ENCODE measurements at regions not wholly inside any gene's neighbourhood (a gene's known extent, or its start where the extent isn't known, plus 50 kb on each side); places are given as distances from the start of the nearest gene placed in this dataset.
"Not testable (repeated sequence)": the region's sequence is repeated elsewhere in the genome, so short reads cannot be mapped to it uniquely, and the experiment has no call there.

GRCh38 chr2:23055251-23055650 lies 329.7 kb upstream of the KLHL29 start:
- no peaks in the 10 kb centered on the region for H3K27me3 ChIP-seq (ENCODE audit: control insufficient read depth, insufficient read depth, low read length)
- no peak for DNase-seq (ENCODE audit: low read depth)
- no peak overlapping the region for H3K4me3 ChIP-seq (ENCODE audit: low read depth, low read length)
- TF ChIP-seq CTCF (IDR thresholded peaks at IDR 0.05; ENCODE audit: insufficient read depth, low read length, poor library complexity, severe bottlenecking) = no peak
- no peaks in the 10 kb centered on the region for H3K36me3 ChIP-seq (ENCODE audit: control insufficient read depth, insufficient read depth, low read length)

GRCh38 chr2:23056846-23057245 lies 328.1 kb upstream of the KLHL29 start:
- not testable (repeated sequence) for H3K27me3 ChIP-seq (ENCODE audit: control insufficient read depth, insufficient read depth, low read length); H3K36me3 ChIP-seq (ENCODE audit: control insufficient read depth, insufficient read depth, low read length); H3K4me3 ChIP-seq (ENCODE audit: low read depth, low read length); DNase-seq (ENCODE audit: low read depth)

- Histone ChIP-seq H3K36me3 (ENCODE audit: control insufficient read depth, insufficient read depth, low read length) (no peaks in the 10 kb centered on the region), H3K27me3 (ENCODE audit: control insufficient read depth, insufficient read depth, low read length) (no peaks in the 10 kb centered on the region), H3K4me3 (ENCODE audit: low read depth, low read length) (no peak overlapping the region)
- DNase-seq (ENCODE audit: low read depth) = no peak
- TF ChIP-seq CTCF (IDR thresholded peaks at IDR 0.05; ENCODE audit: insufficient read depth, low read length, poor library complexity, severe bottlenecking) = no peak
Observed at GRCh38 chr2:23058435-23058834, 326.5 kb upstream of the KLHL29 start.

GRCh38 chr2:23065210-23065609 lies 319.8 kb upstream of the KLHL29 start:
- Histone ChIP-seq H3K4me3 (ENCODE audit: low read depth, low read length) (no peak overlapping the region), H3K27me3 (ENCODE audit: control insufficient read depth, insufficient read depth, low read length) (no peaks in the 10 kb centered on the region), H3K36me3 (ENCODE audit: control insufficient read depth, insufficient read depth, low read length) (no peaks in the 10 kb centered on the region)
- no peak for TF ChIP-seq CTCF (IDR thresholded peaks at IDR 0.05; ENCODE audit: insufficient read depth, low read length, poor library complexity, severe bottlenecking)
- no peak for DNase-seq (ENCODE audit: low read depth)

GRCh38 chr2:23065936-23066335 lies 319.0 kb upstream of the KLHL29 start:
- no peaks in the 10 kb centered on the region for H3K27me3 ChIP-seq (ENCODE audit: control insufficient read depth, insufficient read depth, low read length)
- TF ChIP-seq CTCF (IDR thresholded peaks at IDR 0.05; ENCODE audit: insufficient read depth, low read length, poor library complexity, severe bottlenecking) = no peak
- DNase-seq (ENCODE audit: low read depth) = no peak
- no peak overlapping the region for H3K4me3 ChIP-seq (ENCODE audit: low read depth, low read length)
- H3K36me3 ChIP-seq (ENCODE audit: control insufficient read depth, insufficient read depth, low read length) = no peaks in the 10 kb centered on the region

GRCh38 chr2:23066686-23067085 lies 318.3 kb upstream of the KLHL29 start:
- no peaks in the 10 kb centered on the region for H3K36me3 ChIP-seq (ENCODE audit: control insufficient read depth, insufficient read depth, low read length)
- TF ChIP-seq CTCF (IDR thresholded peaks at IDR 0.05; ENCODE audit: insufficient read depth, low read length, poor library complexity, severe bottlenecking) = no peak
- DNase-seq (ENCODE audit: low read depth) = no peak
- H3K4me3 ChIP-seq (ENCODE audit: low read depth, low read length) = no peak overlapping the region
- no peaks in the 10 kb centered on the region for H3K27me3 ChIP-seq (ENCODE audit: control insufficient read depth, insufficient read depth, low read length)

All from kidney epithelial cell (primary cell).